ENCODE measurements at regions not wholly inside any gene's neighbourhood (a gene's known extent, or its start where the extent isn't known, plus 50 kb on each side); places are given as distances from the start of the nearest gene placed in this dataset.

DNA sequence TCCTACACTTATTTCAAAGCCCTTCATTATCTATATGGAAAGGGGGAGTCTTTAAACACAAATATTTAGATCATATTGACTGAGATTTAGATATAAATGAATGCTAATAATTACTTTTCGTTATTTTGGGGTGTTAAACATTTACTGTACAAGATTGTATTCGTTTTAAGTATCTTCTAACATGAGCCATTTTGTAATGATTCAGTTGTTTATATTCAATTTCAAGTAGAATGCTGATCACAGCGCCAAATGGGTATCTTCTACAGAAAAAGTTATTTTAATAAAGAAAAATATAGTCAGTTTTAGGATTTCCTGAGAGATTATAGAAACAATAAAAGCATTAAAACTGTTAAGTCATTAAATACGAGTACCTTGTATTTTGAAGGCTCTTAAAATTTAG lies 104.5 kb upstream of the HNRNPU start:
- TF ChIP-seq POLR2A (IDR thresholded peaks at IDR 0.05; ENCODE audit: low read depth, low read length) (no peak), POLR2AphosphoS5 (IDR thresholded peaks at IDR 0.05; ENCODE audit: insufficient read depth, low read depth, low read length) (no peak), JUN (IDR thresholded peaks at IDR 0.05; ENCODE audit: borderline replicate concordance, insufficient read depth, insufficient read length, low read depth) (no peak)
- TF ChIP-seq, protein P1, sequence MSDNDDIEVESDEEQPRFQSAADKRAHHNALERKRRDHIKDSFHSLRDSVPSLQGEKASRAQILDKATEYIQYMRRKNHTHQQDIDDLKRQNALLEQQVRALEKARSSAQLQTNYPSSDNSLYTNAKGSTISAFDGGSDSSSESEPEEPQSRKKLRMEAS (IDR thresholded peaks at IDR 0.05; ENCODE audit: insufficient read depth, insufficient read length), result no peak
- TF ChIP-seq, protein P2, sequence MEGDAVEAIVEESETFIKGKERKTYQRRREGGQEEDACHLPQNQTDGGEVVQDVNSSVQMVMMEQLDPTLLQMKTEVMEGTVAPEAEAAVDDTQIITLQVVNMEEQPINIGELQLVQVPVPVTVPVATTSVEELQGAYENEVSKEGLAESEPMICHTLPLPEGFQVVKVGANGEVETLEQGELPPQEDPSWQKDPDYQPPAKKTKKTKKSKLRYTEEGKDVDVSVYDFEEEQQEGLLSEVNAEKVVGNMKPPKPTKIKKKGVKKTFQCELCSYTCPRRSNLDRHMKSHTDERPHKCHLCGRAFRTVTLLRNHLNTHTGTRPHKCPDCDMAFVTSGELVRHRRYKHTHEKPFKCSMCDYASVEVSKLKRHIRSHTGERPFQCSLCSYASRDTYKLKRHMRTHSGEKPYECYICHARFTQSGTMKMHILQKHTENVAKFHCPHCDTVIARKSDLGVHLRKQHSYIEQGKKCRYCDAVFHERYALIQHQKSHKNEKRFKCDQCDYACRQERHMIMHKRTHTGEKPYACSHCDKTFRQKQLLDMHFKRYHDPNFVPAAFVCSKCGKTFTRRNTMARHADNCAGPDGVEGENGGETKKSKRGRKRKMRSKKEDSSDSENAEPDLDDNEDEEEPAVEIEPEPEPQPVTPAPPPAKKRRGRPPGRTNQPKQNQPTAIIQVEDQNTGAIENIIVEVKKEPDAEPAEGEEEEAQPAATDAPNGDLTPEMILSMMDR (IDR thresholded peaks at IDR 0.05; ENCODE audit: extremely low read depth in 1 of 2, insufficient read depth in 1 of 2, low read depth in 1 of 2, low read length in 2 of 2), result no peak
